Body of pancreas (tissue), 4 donors: ENCODE measurements at regions not wholly inside any gene's neighbourhood (a gene's known extent, or its start where the extent isn't known, plus 50 kb on each side); places are given as distances from the start of the nearest gene placed in this dataset.

Experiments
- POLR2A ChIP-seq, 3 donors: fragments of 450-650 bp; IDR thresholded peaks; one replicate each; pipeline ENCODE4 v1.6.1; 2016; ENCODE audit warnings: antibody characterized with exemption in 3 of 3, mild to moderate bottlenecking in 2 of 3
- TF ChIP-seq, protein P1 (sequence below), 7 experiments: fragments of 450-650 bp in 4 of 7; fragments of 200-600 bp in 3 of 7; sonication (generic) in 3 of 7; IDR thresholded peaks; one replicate each; pipeline ENCODE4 v1.5.1; 2016 to 2019; ENCODE audit warnings: antibody characterized with exemption in 7 of 7

DNA sequence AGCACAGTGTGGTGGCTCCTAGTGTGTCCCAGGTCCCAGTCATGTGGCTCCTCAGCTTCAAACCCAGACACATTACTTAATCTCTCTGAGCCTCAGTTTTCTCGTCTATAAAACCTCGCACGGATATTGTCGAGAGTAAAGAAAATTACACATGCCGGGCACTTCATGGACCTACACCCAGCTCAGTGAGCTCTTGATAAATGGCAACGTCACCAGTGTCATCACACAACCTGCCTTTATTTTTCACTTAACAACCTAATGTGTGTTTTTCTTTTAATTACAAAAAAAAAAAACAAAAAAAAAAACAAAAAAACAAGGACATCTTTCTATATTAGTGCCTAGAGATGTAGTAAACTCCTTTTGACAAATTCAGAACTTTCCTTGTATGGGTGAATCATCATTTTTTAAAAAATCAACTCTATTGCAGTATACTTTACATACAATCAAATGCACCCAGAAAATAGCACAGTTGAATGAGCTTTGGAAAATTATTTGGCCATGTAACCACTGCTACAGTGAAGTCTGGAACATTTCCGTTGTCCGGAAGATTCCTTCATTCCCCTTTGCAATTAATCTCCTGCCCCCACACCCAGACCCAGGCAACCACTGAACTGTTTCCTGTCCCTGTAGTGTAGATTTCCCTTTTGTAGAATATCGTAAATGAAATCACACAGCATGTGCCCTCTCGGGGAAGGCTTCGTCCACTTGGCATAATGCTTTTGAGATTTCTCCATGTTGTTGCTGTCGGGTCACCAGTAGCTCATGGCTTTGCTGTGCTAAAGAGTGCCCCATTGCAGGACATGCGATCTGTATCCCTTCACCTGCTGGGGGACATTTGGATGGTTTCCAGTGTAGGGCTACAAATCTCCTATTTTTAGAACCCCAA is 100.4 kb upstream of the LARP1 start:
- TF ChIP-seq, protein P1, sequence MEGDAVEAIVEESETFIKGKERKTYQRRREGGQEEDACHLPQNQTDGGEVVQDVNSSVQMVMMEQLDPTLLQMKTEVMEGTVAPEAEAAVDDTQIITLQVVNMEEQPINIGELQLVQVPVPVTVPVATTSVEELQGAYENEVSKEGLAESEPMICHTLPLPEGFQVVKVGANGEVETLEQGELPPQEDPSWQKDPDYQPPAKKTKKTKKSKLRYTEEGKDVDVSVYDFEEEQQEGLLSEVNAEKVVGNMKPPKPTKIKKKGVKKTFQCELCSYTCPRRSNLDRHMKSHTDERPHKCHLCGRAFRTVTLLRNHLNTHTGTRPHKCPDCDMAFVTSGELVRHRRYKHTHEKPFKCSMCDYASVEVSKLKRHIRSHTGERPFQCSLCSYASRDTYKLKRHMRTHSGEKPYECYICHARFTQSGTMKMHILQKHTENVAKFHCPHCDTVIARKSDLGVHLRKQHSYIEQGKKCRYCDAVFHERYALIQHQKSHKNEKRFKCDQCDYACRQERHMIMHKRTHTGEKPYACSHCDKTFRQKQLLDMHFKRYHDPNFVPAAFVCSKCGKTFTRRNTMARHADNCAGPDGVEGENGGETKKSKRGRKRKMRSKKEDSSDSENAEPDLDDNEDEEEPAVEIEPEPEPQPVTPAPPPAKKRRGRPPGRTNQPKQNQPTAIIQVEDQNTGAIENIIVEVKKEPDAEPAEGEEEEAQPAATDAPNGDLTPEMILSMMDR (IDR thresholded peaks at IDR 0.05): no peak
- no peak for TF ChIP-seq POLR2A (IDR thresholded peaks at IDR 0.05)
